GM23338 (cell line): ENCODE measurements at regions not wholly inside any gene's neighbourhood (a gene's known extent, or its start where the extent isn't known, plus 50 kb on each side); places are given as distances from the start of the nearest gene placed in this dataset.

Source experiments
- ATAC-seq: fragments of 200-7000 bp; cut with Tn5 transposase; 3 replicates; pipeline ENCODE4 v1.9.1; 2020
- DNase-seq: peaks from one replicate; pipeline ENCODE4 v3.0.0-alpha.2; 2015; ENCODE audit warnings: low spot score
- H2AFZ ChIP-seq: fragments of 200-600 bp; sonication (generic); 2 replicates; pipeline ENCODE4 v1.8.0; 2016; ENCODE audit warnings: antibody characterized with exemption, mild to moderate bottlenecking, moderate library complexity
- H3F3A ChIP-seq: fragments of 200-600 bp; sonication (generic); replicated peaks from 2 replicates; pipeline ENCODE4 v1.8.0; 2017; ENCODE audit warnings: antibody characterized with exemption, mixed run types, low read depth
- H3K27ac ChIP-seq: fragments of 200-600 bp; sonication (generic); 2 replicates; pipeline ENCODE4 v1.6.1; 2016; ENCODE audit warnings: low read depth
- H3K27me3 ChIP-seq: fragments of 200-600 bp; sonication (generic); 2 replicates; pipeline ENCODE4 v1.8.0; 2016; ENCODE audit warnings: mild to moderate bottlenecking, mixed run types, moderate library complexity; ENCODE audit not compliant: insufficient read depth
- H3K36me3 ChIP-seq: fragments of 200-600 bp; sonication (generic); 2 replicates; pipeline ENCODE4 v1.8.0; 2016; ENCODE audit warnings: mild to moderate bottlenecking; ENCODE audit not compliant: insufficient read depth
- H3K4me1 ChIP-seq: fragments of 200-600 bp; sonication (generic); 2 replicates; pipeline ENCODE4 v1.8.0; 2016; ENCODE audit warnings: mild to moderate bottlenecking, moderate library complexity; ENCODE audit not compliant: insufficient read depth
- H3K4me2 ChIP-seq: fragments of 200-600 bp; sonication (generic); 2 replicates; pipeline ENCODE4 v1.7.1; 2017; ENCODE audit warnings: mixed run types
- H3K4me3 ChIP-seq: fragments of 200-600 bp; sonication (generic); 2 replicates; pipeline ENCODE4 v1.6.1; 2016; ENCODE audit warnings: mixed run types
- H3K79me2 ChIP-seq: fragments of 200-600 bp; sonication (generic); replicated peaks from 2 replicates; pipeline ENCODE4 v1.8.0; 2017; ENCODE audit warnings: mild to moderate bottlenecking; ENCODE audit not compliant: insufficient read depth
- H3K9me2 ChIP-seq: fragments of 200-600 bp; sonication (generic); 2 replicates; pipeline ENCODE4 v1.8.0; 2017; ENCODE audit not compliant: insufficient read depth
- H4K20me1 ChIP-seq: fragments of 200-600 bp; sonication (generic); replicated peaks from 2 replicates; pipeline ENCODE4 v1.8.0; 2017; ENCODE audit warnings: mild to moderate bottlenecking; ENCODE audit not compliant: insufficient read depth
- H3K27ac Mint-ChIP-seq: 2 replicates; pipeline ENCODE4 v1.8.0; 2020; ENCODE audit warnings: inconsistent platforms, mild to moderate bottlenecking, moderate library complexity, mixed read lengths
- H3K27me3 Mint-ChIP-seq: 3 replicates; pipeline ENCODE4 v1.8.0; 2022; ENCODE audit warnings: low read depth, mild to moderate bottlenecking, moderate library complexity, mixed read lengths, inconsistent platforms; ENCODE audit not compliant: insufficient read depth, poor library complexity
- H3K36me3 Mint-ChIP-seq: 3 replicates; pipeline ENCODE4 v1.8.0; 2021; ENCODE audit warnings: low read depth, mild to moderate bottlenecking, inconsistent platforms, moderate library complexity, mixed read lengths
- H3K4me1 Mint-ChIP-seq: 3 replicates; pipeline ENCODE4 v1.8.0; 2020; ENCODE audit warnings: mild to moderate bottlenecking, inconsistent platforms, mixed read lengths
- H3K4me3 Mint-ChIP-seq: 3 replicates; pipeline ENCODE4 v1.8.0; 2021; ENCODE audit warnings: moderate library complexity, mild to moderate bottlenecking, inconsistent platforms, mixed read lengths
- H3K9me3 Mint-ChIP-seq: 3 replicates; pipeline ENCODE4 v1.8.0; 2020; ENCODE audit warnings: moderate library complexity, mild to moderate bottlenecking, inconsistent platforms, mixed read lengths
- EZH2 ChIP-seq: fragments of 200-600 bp; sonication (generic); IDR thresholded peaks from one replicate; pipeline ENCODE4 v1.8.0; 2017; ENCODE audit warnings: antibody characterized with exemption, mild to moderate bottlenecking, low read depth; ENCODE audit not compliant: unreplicated experiment
- EZH2phosphoT487 ChIP-seq: fragments of 200-600 bp; sonication (generic); IDR thresholded peaks from one replicate; pipeline ENCODE4 v1.8.1; 2018; ENCODE audit warnings: antibody characterized with exemption; ENCODE audit not compliant: unreplicated experiment
- JUNB ChIP-seq: IDR thresholded peaks from one replicate; pipeline ENCODE4 v1.6.1; 2016; ENCODE audit warnings: antibody characterized with exemption; ENCODE audit not compliant: unreplicated experiment
- NANOG ChIP-seq: IDR thresholded peaks from 2 replicates; pipeline ENCODE4 v1.6.1; 2016; ENCODE audit warnings: antibody characterized with exemption, borderline replicate concordance
- POLR2AphosphoS5 ChIP-seq: IDR thresholded peaks from 2 replicates; pipeline ENCODE4 v1.6.1; 2016; ENCODE audit warnings: antibody characterized with exemption, low read depth
- STAT1 ChIP-seq: IDR thresholded peaks from one replicate; pipeline ENCODE4 v1.6.1; 2016; ENCODE audit warnings: antibody characterized with exemption; ENCODE audit not compliant: unreplicated experiment
- ZNF114 ChIP-seq: fragments of 250-450 bp; sonication (Bioruptor Pico); IDR thresholded peaks from 2 replicates; pipeline ENCODE4 v1.5.0; 2020; ENCODE audit warnings: mild to moderate bottlenecking, moderate library complexity
- ZNF331 ChIP-seq: fragments of 250-450 bp; sonication (Bioruptor Pico); IDR thresholded peaks from 2 replicates; pipeline ENCODE4 v1.5.0; 2020; ENCODE audit warnings: low read depth, mild to moderate bottlenecking, moderate library complexity
- TF ChIP-seq, protein P1 (sequence below): fragments of 250-450 bp; sonication (Bioruptor Pico); IDR thresholded peaks from 2 replicates; pipeline ENCODE4 v1.5.0; 2020; ENCODE audit warnings: mild to moderate bottlenecking, moderate library complexity
- TF ChIP-seq, protein P2 (sequence below): IDR thresholded peaks from 2 replicates; pipeline ENCODE4 v1.6.1; 2016; ENCODE audit warnings: antibody characterized with exemption

DNA sequence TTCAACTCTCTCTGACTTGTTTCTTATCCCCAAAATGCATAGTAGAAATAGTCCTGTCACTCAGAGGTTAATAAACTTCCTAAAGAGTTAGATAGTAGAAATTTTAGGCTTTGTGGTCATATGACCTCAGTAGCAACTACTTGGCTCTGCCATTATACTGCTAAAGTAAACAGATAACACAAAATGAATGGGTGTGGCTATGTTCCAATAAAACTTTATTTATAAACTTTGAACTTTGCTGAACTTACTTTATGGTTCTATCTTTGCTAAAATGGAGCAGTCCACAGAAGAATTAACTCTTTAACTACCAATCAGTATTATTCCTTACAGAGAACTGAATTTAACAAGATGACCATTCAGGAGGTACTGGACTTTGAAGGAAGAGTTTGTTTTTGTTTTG lies 393.6 kb upstream of the CDIN1 start (continued):
- TF ChIP-seq EZH2 (no peak), ZNF114 (CRISPR knock-in tag) (no peak), JUNB (no peak), NANOG (no peak)
- TF ChIP-seq, protein P1, sequence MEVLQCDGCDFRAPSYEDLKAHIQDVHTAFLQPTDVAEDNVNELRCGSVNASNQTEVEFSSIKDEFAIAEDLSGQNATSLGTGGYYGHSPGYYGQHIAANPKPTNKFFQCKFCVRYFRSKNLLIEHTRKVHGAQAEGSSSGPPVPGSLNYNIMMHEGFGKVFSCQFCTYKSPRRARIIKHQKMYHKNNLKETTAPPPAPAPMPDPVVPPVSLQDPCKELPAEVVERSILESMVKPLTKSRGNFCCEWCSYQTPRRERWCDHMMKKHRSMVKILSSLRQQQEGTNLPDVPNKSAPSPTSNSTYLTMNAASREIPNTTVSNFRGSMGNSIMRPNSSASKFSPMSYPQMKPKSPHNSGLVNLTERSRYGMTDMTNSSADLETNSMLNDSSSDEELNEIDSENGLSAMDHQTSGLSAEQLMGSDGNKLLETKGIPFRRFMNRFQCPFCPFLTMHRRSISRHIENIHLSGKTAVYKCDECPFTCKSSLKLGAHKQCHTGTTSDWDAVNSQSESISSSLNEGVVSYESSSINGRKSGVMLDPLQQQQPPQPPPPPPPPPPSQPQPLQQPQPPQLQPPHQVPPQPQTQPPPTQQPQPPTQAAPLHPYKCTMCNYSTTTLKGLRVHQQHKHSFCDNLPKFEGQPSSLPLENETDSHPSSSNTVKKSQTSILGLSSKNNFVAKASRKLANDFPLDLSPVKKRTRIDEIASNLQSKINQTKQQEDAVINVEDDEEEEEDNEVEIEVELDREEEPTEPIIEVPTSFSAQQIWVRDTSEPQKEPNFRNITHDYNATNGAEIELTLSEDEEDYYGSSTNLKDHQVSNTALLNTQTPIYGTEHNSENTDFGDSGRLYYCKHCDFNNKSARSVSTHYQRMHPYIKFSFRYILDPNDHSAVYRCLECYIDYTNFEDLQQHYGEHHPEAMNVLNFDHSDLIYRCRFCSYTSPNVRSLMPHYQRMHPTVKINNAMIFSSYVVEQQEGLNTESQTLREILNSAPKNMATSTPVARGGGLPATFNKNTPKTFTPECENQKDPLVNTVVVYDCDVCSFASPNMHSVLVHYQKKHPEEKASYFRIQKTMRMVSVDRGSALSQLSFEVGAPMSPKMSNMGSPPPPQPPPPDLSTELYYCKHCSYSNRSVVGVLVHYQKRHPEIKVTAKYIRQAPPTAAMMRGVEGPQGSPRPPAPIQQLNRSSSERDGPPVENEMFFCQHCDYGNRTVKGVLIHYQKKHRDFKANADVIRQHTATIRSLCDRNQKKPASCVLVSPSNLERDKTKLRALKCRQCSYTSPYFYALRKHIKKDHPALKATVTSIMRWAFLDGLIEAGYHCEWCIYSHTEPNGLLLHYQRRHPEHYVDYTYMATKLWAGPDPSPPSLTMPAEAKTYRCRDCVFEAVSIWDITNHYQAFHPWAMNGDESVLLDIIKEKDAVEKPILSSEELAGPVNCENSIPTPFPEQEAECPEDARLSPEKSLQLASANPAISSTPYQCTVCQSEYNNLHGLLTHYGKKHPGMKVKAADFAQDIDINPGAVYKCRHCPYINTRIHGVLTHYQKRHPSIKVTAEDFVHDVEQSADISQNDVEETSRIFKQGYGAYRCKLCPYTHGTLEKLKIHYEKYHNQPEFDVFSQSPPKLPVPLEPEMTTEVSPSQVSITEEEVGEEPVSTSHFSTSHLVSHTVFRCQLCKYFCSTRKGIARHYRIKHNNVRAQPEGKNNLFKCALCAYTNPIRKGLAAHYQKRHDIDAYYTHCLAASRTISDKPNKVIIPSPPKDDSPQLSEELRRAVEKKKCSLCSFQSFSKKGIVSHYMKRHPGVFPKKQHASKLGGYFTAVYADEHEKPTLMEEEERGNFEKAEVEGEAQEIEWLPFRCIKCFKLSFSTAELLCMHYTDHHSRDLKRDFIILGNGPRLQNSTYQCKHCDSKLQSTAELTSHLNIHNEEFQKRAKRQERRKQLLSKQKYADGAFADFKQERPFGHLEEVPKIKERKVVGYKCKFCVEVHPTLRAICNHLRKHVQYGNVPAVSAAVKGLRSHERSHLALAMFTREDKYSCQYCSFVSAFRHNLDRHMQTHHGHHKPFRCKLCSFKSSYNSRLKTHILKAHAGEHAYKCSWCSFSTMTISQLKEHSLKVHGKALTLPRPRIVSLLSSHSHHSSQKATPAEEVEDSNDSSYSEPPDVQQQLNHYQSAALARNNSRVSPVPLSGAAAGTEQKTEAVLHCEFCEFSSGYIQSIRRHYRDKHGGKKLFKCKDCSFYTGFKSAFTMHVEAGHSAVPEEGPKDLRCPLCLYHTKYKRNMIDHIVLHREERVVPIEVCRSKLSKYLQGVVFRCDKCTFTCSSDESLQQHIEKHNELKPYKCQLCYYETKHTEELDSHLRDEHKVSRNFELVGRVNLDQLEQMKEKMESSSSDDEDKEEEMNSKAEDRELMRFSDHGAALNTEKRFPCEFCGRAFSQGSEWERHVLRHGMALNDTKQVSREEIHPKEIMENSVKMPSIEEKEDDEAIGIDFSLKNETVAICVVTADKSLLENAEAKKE (CRISPR knock-in tag) = no peak
- TF ChIP-seq, protein P2, sequence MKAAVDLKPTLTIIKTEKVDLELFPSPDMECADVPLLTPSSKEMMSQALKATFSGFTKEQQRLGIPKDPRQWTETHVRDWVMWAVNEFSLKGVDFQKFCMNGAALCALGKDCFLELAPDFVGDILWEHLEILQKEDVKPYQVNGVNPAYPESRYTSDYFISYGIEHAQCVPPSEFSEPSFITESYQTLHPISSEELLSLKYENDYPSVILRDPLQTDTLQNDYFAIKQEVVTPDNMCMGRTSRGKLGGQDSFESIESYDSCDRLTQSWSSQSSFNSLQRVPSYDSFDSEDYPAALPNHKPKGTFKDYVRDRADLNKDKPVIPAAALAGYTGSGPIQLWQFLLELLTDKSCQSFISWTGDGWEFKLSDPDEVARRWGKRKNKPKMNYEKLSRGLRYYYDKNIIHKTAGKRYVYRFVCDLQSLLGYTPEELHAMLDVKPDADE = no peak

DNA sequence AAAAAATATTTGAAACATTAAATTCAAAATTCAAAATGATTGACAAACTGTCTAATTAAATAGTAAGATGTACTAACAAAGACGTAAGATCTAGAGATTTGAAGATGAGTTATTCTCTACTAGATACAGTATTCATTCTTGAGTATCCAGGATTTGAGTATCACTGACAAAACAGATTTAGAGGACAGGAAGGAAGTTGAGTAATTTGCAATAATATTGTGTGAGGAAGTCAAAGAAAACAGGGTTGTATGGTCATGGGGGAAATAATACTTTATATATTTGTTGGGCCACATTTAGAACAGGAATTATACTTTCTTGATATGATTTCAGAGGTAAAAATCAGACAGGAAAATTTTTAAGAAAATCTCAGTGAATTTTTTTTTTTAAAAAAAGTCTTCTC lies 393.1 kb upstream of the CDIN1 start:
- Mint-ChIP-seq H3K4me1 (peaks cover 5% of the 10 kb centered on the region; the same call in 1 of the 3 replicates), H3K27me3 (no peaks in the 10 kb centered on the region), H3K9me3 (no peaks in the 10 kb centered on the region), H3K36me3 (no peaks in the 10 kb centered on the region), H3K27ac (no peak overlapping the region), H3K4me3 (no peak overlapping the region)
- H3K4me3 ChIP-seq = no peak overlapping the region
- no peaks in the 10 kb centered on the region for H3K27me3 ChIP-seq
- H3K9me2 ChIP-seq = 0 out of 2 replicates have a peak, but pooled peaks cover 3% of the 10 kb centered on the region
- no peaks in the 10 kb centered on the region for H3F3A ChIP-seq
- H3K4me2 ChIP-seq = no peak overlapping the region
- H3K4me1 ChIP-seq = no peaks in the 10 kb centered on the region
- DNase-seq (no peak), ATAC-seq (no peak)
- no peaks in the 10 kb centered on the region for H4K20me1 ChIP-seq
- no peaks in the 10 kb centered on the region for H3K79me2 ChIP-seq
- no peak overlapping the region for H3K27ac ChIP-seq
- H2AFZ ChIP-seq = no peak overlapping the region
- H3K36me3 ChIP-seq = no peaks in the 10 kb centered on the region
- no peak for TF ChIP-seq ZNF331 (CRISPR knock-in tag)
- no peak for TF ChIP-seq STAT1
- TF ChIP-seq EZH2phosphoT487 = no peak
- no peak for TF ChIP-seq EZH2
- TF ChIP-seq JUNB = no peak
- TF ChIP-seq NANOG = no peak
- no peak for TF ChIP-seq POLR2AphosphoS5
- TF ChIP-seq ZNF114 (CRISPR knock-in tag) = no peak
- TF ChIP-seq, protein P1 (CRISPR knock-in tag) = no peak
